ENCODE measurements at regions not wholly inside any gene's neighbourhood (a gene's known extent, or its start where the extent isn't known, plus 50 kb on each side); places are given as distances from the start of the nearest gene placed in this dataset.

- no peak for DNase-seq
These were observed 122.7 kb downstream of the ZNF518B start for GRCh38 chr4:10334506-10335028.

- no peak for DNase-seq
These were observed 123.3 kb downstream of the ZNF518B start for GRCh38 chr4:10333942-10334341.

- no peak for DNase-seq
These were observed 131.2 kb downstream of the ZNF518B start for GRCh38 chr4:10326075-10326474.

- DNase-seq, result no peak
These were observed 135.3 kb downstream of the ZNF518B start for GRCh38 chr4:10321931-10322330.

- DNase-seq, result no peak
These were observed 137.1 kb downstream of the ZNF518B start for GRCh38 chr4:10320130-10320529.

- DNase-seq, result no peak
These were observed 139.9 kb downstream of the ZNF518B start for GRCh38 chr4:10317345-10317744.

GRCh38 chr4:10316851-10317250 lies 140.4 kb downstream of the ZNF518B start:
- DNase-seq, result no peak

GRCh38 chr4:10315638-10316037 lies 141.6 kb downstream of the ZNF518B start:
- DNase-seq, result no peak

- DNase-seq, result no peak
These were observed 144.7 kb downstream of the ZNF518B start for GRCh38 chr4:10312568-10312967.

GRCh38 chr4:10311939-10312338 lies 145.3 kb downstream of the ZNF518B start:
- no peak for DNase-seq

- DNase-seq, result no peak
These were observed 151.4 kb downstream of the ZNF518B start for GRCh38 chr4:10305816-10306215.

- DNase-seq, result no peak
These were observed 153.9 kb downstream of the ZNF518B start for GRCh38 chr4:10303291-10303690.

- no peak for DNase-seq
These were observed 155.1 kb downstream of the ZNF518B start for GRCh38 chr4:10302096-10302495.

GRCh38 chr4:10299601-10300000 lies 157.6 kb downstream of the ZNF518B start:
- no peak for DNase-seq

GRCh38 chr4:10298681-10299080 lies 158.5 kb downstream of the ZNF518B start:
- DNase-seq, result no peak

GRCh38 chr4:10296730-10297129 lies 160.5 kb downstream of the ZNF518B start:
- no peak for DNase-seq

- no peak for DNase-seq
These were observed 161.9 kb downstream of the ZNF518B start for GRCh38 chr4:10295301-10295700.

- no peak for DNase-seq
These were observed 167.7 kb downstream of the ZNF518B start for GRCh38 chr4:10289538-10289906.

GRCh38 chr4:10288830-10289537 lies 168.2 kb downstream of the ZNF518B start:
- no peak for DNase-seq

- no peak for DNase-seq
These were observed 168.4 kb upstream of the WDR1 start for GRCh38 chr4:10285028-10285427.

- no peak for DNase-seq
These were observed 167.2 kb upstream of the WDR1 start for GRCh38 chr4:10283761-10284160.

- no peak for DNase-seq
These were observed 165.4 kb upstream of the WDR1 start for GRCh38 chr4:10281996-10282395.

GRCh38 chr4:10279261-10279660 lies 162.7 kb upstream of the WDR1 start:
- no peak for DNase-seq

GRCh38 chr4:10278071-10278470 lies 161.5 kb upstream of the WDR1 start:
- no peak for DNase-seq

GRCh38 chr4:10276152-10276551 lies 159.6 kb upstream of the WDR1 start:
- DNase-seq, result no peak
